H9 (cell line): ENCODE measurements at regions not wholly inside any gene's neighbourhood (a gene's known extent, or its start where the extent isn't known, plus 50 kb on each side); places are given as distances from the start of the nearest gene placed in this dataset.

Experiments used
- DNase-seq: peaks from one replicate; pipeline ENCODE4 v3.0.0-alpha.2; 2017
- H2AFZ ChIP-seq: one replicate; pipeline ENCODE4 v1.6.1; 2013; ENCODE audit warnings: mild to moderate bottlenecking, low read length, control low read depth, moderate library complexity
- H2AK5ac ChIP-seq: 2 replicates; pipeline ENCODE4 v1.6.1; 2013; ENCODE audit warnings: low read length, control low read depth, mixed read lengths; ENCODE audit not compliant: insufficient read length
- H2BK120ac ChIP-seq: one replicate; pipeline ENCODE4 v1.6.1; 2013; ENCODE audit warnings: low read depth, mild to moderate bottlenecking, low read length, control low read depth, inconsistent platforms; ENCODE audit not compliant: poor library complexity, severe bottlenecking
- H2BK12ac ChIP-seq: 2 replicates; pipeline ENCODE4 v1.6.1; 2013; ENCODE audit warnings: low read length, control low read depth, mixed read lengths, low read depth; ENCODE audit not compliant: insufficient read length
- H2BK15ac ChIP-seq: 2 replicates; pipeline ENCODE4 v1.6.1; 2013; ENCODE audit warnings: low read depth, low read length, control low read depth
- H2BK20ac ChIP-seq: one replicate; pipeline ENCODE4 v1.6.1; 2013; ENCODE audit warnings: low read depth, mild to moderate bottlenecking, low read length, control low read depth, inconsistent platforms; ENCODE audit not compliant: poor library complexity, severe bottlenecking
- H2BK5ac ChIP-seq: 2 replicates; pipeline ENCODE4 v1.6.1; 2013; ENCODE audit warnings: low read length, control low read depth, mixed read lengths; ENCODE audit not compliant: insufficient read length
- H3K14ac ChIP-seq: 2 replicates; pipeline ENCODE4 v1.6.1; 2013; ENCODE audit warnings: low read length, control low read depth; ENCODE audit not compliant: insufficient read depth
- H3K18ac ChIP-seq: 2 replicates; pipeline ENCODE4 v1.6.1; 2013; ENCODE audit warnings: low read depth, mild to moderate bottlenecking, mixed read lengths, low read length, control low read depth; ENCODE audit not compliant: insufficient read length
- H3K23ac ChIP-seq: 2 replicates; pipeline ENCODE4 v1.6.1; 2013; ENCODE audit warnings: low read length, control low read depth, mixed read lengths, low read depth; ENCODE audit not compliant: insufficient read length
- H3K23me2 ChIP-seq: 2 replicates; pipeline ENCODE4 v1.6.1; 2013; ENCODE audit warnings: low read depth, mild to moderate bottlenecking, mixed read lengths, low read length, control low read depth; ENCODE audit not compliant: insufficient read length, poor library complexity, severe bottlenecking
- H3K27ac ChIP-seq: 2 replicates; pipeline ENCODE4 v1.5.1; 2013; ENCODE audit warnings: low read length, control low read depth, mixed read lengths, low read depth; ENCODE audit not compliant: insufficient read length
- H3K27me3 ChIP-seq: 2 replicates; pipeline ENCODE4 v1.6.1; 2013; ENCODE audit warnings: low read length, control low read depth, inconsistent platforms; ENCODE audit not compliant: insufficient read depth
- H3K4ac ChIP-seq: 2 replicates; pipeline ENCODE4 v1.6.1; 2013; ENCODE audit warnings: low read depth, mild to moderate bottlenecking, control low read depth, inconsistent platforms, low read length, moderate library complexity
- H3K4me1 ChIP-seq: 2 replicates; pipeline ENCODE4 v1.6.1; 2013; ENCODE audit warnings: low read length, control low read depth, inconsistent platforms; ENCODE audit not compliant: insufficient read depth
- H3K4me2 ChIP-seq: 2 replicates; pipeline ENCODE4 v1.6.1; 2013; ENCODE audit warnings: low read length, control low read depth, mixed read lengths; ENCODE audit not compliant: insufficient read length, insufficient read depth
- H3K56ac ChIP-seq: 2 replicates; pipeline ENCODE4 v1.6.1; 2013; ENCODE audit warnings: low read depth, mild to moderate bottlenecking, mixed read lengths, low read length, control low read depth; ENCODE audit not compliant: insufficient read length
- H3K79me1 ChIP-seq: 2 replicates; pipeline ENCODE4 v1.6.1; 2013; ENCODE audit warnings: low read depth, mild to moderate bottlenecking, moderate library complexity, low read length, control low read depth, inconsistent platforms; ENCODE audit not compliant: insufficient read depth, poor library complexity, severe bottlenecking
- H3K79me2 ChIP-seq: 2 replicates; pipeline ENCODE4 v1.6.1; 2013; ENCODE audit warnings: low read length, control low read depth, inconsistent platforms; ENCODE audit not compliant: insufficient read depth
- H3K9ac ChIP-seq: 2 replicates; pipeline ENCODE4 v1.6.1; 2013; ENCODE audit warnings: low read length, control low read depth, mixed read lengths; ENCODE audit not compliant: insufficient read length; ENCODE audit errors: extremely low read depth
- H3K9me3 ChIP-seq: one replicate; pipeline ENCODE4 v1.6.1; 2013; ENCODE audit warnings: low read depth, low read length, inconsistent platforms; ENCODE audit not compliant: control insufficient read depth
- H3T11ph ChIP-seq: one replicate; pipeline ENCODE4 v1.6.1; 2013; ENCODE audit warnings: mild to moderate bottlenecking, low read length, control low read depth, inconsistent platforms
- H4K20me1 ChIP-seq: one replicate; pipeline ENCODE4 v1.6.1; 2013; ENCODE audit not compliant: control insufficient read depth, insufficient read length, insufficient read depth
- H4K5ac ChIP-seq: 2 replicates; pipeline ENCODE4 v1.6.1; 2013; ENCODE audit warnings: low read depth, mild to moderate bottlenecking, mixed read lengths, low read length, control low read depth; ENCODE audit not compliant: insufficient read length
- H4K8ac ChIP-seq: replicated peaks from 2 replicates; pipeline ENCODE4 v1.6.1; 2013; ENCODE audit warnings: low read length, control low read depth, mixed read lengths, low read depth; ENCODE audit not compliant: insufficient read length
- H4K91ac ChIP-seq: 2 replicates; pipeline ENCODE4 v1.6.1; 2013; ENCODE audit warnings: low read depth, mild to moderate bottlenecking, moderate library complexity, mixed read lengths, low read length, control low read depth; ENCODE audit not compliant: insufficient read length
- H3K27ac Mint-ChIP-seq, 3 experiments: 2 replicates in 2 of 3; 3 replicates in 1 of 3; pipeline ENCODE4 v1.8.0; 2020 to 2021; ENCODE audit warnings: mixed read lengths in 3 of 3, mild to moderate bottlenecking in 1 of 3, moderate library complexity in 1 of 3
- H3K27me3 Mint-ChIP-seq: 2 replicates; pipeline ENCODE4 v1.8.0; 2021; ENCODE audit warnings: low read depth, mild to moderate bottlenecking, moderate library complexity, mixed read lengths
- H3K36me3 Mint-ChIP-seq, 3 experiments: 2 replicates in 2 of 3; 3 replicates in 1 of 3; pipeline ENCODE4 v1.8.0; 2020 to 2021; ENCODE audit warnings: low read depth in 3 of 3, mixed read lengths in 3 of 3; ENCODE audit not compliant: insufficient read depth in 1 of 3
- H3K4me1 Mint-ChIP-seq, 2 experiments: 2 replicates each; pipeline ENCODE4 v1.8.0; 2020; ENCODE audit warnings: mixed read lengths in 2 of 2
- H3K4me3 Mint-ChIP-seq, 2 experiments: 2 replicates in 1 of 2; 3 replicates in 1 of 2; pipeline ENCODE4 v1.8.0; 2020 to 2021; ENCODE audit warnings: mild to moderate bottlenecking in 2 of 2, mixed read lengths in 2 of 2, moderate library complexity in 1 of 2
- H3K9me3 Mint-ChIP-seq, 2 experiments: 2 replicates in 1 of 2; 3 replicates in 1 of 2; pipeline ENCODE4 v1.8.0; 2020; ENCODE audit warnings: mild to moderate bottlenecking in 2 of 2, mixed read lengths in 2 of 2, moderate library complexity in 1 of 2
- CTCF ChIP-seq: fragments of 200-600 bp; sonication (generic); conservative IDR thresholded peaks from 3 replicates; pipeline ENCODE4 v1.8.0; 2021; ENCODE audit warnings: antibody characterized with exemption, mild to moderate bottlenecking
- WGBS: extraction: QIAGEN DNeasy Blood & Tissue Kit; methylation state at CpG from one replicate; pipeline ENCODE4 v1.1.7; 2013; ENCODE audit warnings: missing lambda C conversion rate, low lambda C conversion rate, mixed read lengths; ENCODE audit not compliant: insufficient read length; ENCODE audit errors: extremely low coverage; 5-methylcytosine and 5-hydroxymethylcytosine counted together

- H3K4me3 Mint-ChIP-seq = no peak overlapping the region
- H4K5ac ChIP-seq = no peak overlapping the region
- no peak overlapping the region for H2AFZ ChIP-seq
- no peak overlapping the region for H3K4ac ChIP-seq
- no peak overlapping the region for H2AK5ac ChIP-seq
- H3K27ac Mint-ChIP-seq = no peak overlapping the region
- no peak overlapping the region for H3K9ac ChIP-seq
- H2BK5ac ChIP-seq = no peak overlapping the region
- no peaks in the 10 kb centered on the region; a peak in 2 of 5 replicates for H3K9me3 Mint-ChIP-seq
- no peak overlapping the region for H3K56ac ChIP-seq
- no peak overlapping the region for H2BK20ac ChIP-seq
- H3K14ac ChIP-seq = no peak overlapping the region
- no peaks in the 10 kb centered on the region for H4K20me1 ChIP-seq
- no peak overlapping the region for H2BK15ac ChIP-seq
- H3K23me2 ChIP-seq = no peaks in the 10 kb centered on the region
- no peak for DNase-seq
- no peak overlapping the region for H3K18ac ChIP-seq
- no peak overlapping the region for H4K8ac ChIP-seq
- peaks cover 14 to 21% of the 10 kb centered on the region in 2 experiments for H3K4me1 Mint-ChIP-seq
- no peak overlapping the region for H2BK120ac ChIP-seq
- H3K27me3 Mint-ChIP-seq = peaks cover 26% of the 10 kb centered on the region
- H3K36me3 Mint-ChIP-seq = no peaks in the 10 kb centered on the region
- TF ChIP-seq CTCF = no peak
- H3K27me3 ChIP-seq = no peaks in the 10 kb centered on the region
- no peak overlapping the region for H3K23ac ChIP-seq
- no peak overlapping the region for H3K27ac ChIP-seq
- WGBS = no CpG with 5 or more reads among the region's 10 CpGs
- no peak overlapping the region for H3T11ph ChIP-seq
- no peaks in the 10 kb centered on the region; the same call in 1 of the 2 replicates for H3K4me1 ChIP-seq
- no peak overlapping the region for H4K91ac ChIP-seq
- H3K9me3 ChIP-seq = no peaks in the 10 kb centered on the region
- H3K79me1 ChIP-seq = no peaks in the 10 kb centered on the region
- H3K4me2 ChIP-seq = no peak overlapping the region
- no peaks in the 10 kb centered on the region for H3K79me2 ChIP-seq
- H2BK12ac ChIP-seq = no peak overlapping the region
These were observed 83.9 kb downstream of the SOX9 start for GRCh38 chr17:72204742-72205141.
